Activated CD4-positive, alpha-beta T cell treated with anti-CD3 and anti-CD28 coated beads for 48 hours (primary cell): ENCODE measurements at regions not wholly inside any gene's neighbourhood (a gene's known extent, or its start where the extent isn't known, plus 50 kb on each side); places are given as distances from the start of the nearest gene placed in this dataset.
"Not testable (repeated sequence)": the region's sequence is repeated elsewhere in the genome, so short reads cannot be mapped to it uniquely, and the experiment has no call there.

Experiments used
- DNase-seq: peaks from one replicate; pipeline ENCODE4 v3.0.0-alpha.2; 2020

GRCh38 chr2:172294983-172295382 lies 132.4 kb upstream of the ITGA6 start:
- no peak for DNase-seq

GRCh38 chr2:172295677-172296076 lies 131.7 kb upstream of the ITGA6 start:
- DNase-seq = no peak

GRCh38 chr2:172296267-172297046 lies 130.9 kb upstream of the ITGA6 start:
- DNase-seq = no peak

GRCh38 chr2:172297531-172297930 lies 129.9 kb upstream of the ITGA6 start:
- no peak for DNase-seq

GRCh38 chr2:172297950-172298349 lies 129.4 kb upstream of the ITGA6 start:
- no peak for DNase-seq

- DNase-seq = no peak
Observed at GRCh38 chr2:172299741-172300140, 127.6 kb upstream of the ITGA6 start.

GRCh38 chr2:172300851-172301250 lies 126.5 kb upstream of the ITGA6 start:
- DNase-seq = no peak

- DNase-seq = no peak
Observed at GRCh38 chr2:172305066-172305465, 122.3 kb upstream of the ITGA6 start.

GRCh38 chr2:172307800-172308199 lies 119.6 kb upstream of the ITGA6 start:
- no peak for DNase-seq

- no peak for DNase-seq
Observed at GRCh38 chr2:172308253-172308935, 119.0 kb upstream of the ITGA6 start.

- DNase-seq = no peak
Observed at GRCh38 chr2:172311921-172312345, 115.5 kb upstream of the ITGA6 start.

- DNase-seq = no peak
Observed at GRCh38 chr2:172313715-172314341, 113.6 kb upstream of the ITGA6 start.

- not testable (repeated sequence) for DNase-seq
Observed at GRCh38 chr2:172315070-172315469, 112.3 kb upstream of the ITGA6 start.

GRCh38 chr2:172322049-172322448 lies 105.3 kb upstream of the ITGA6 start:
- no peak for DNase-seq

GRCh38 chr2:172323256-172323655 lies 104.1 kb upstream of the ITGA6 start:
- DNase-seq = no peak

- no peak for DNase-seq
Observed at GRCh38 chr2:172323861-172324597, 103.4 kb upstream of the ITGA6 start.

- no peak for DNase-seq
Observed at GRCh38 chr2:172326211-172326509, 101.2 kb upstream of the ITGA6 start.

- DNase-seq = no peak
Observed at GRCh38 chr2:172328103-172328841, 99.1 kb upstream of the ITGA6 start.

GRCh38 chr2:172329416-172329773 lies 98.0 kb upstream of the ITGA6 start:
- no peak for DNase-seq

- DNase-seq = no peak
Observed at GRCh38 chr2:172329774-172330671, 97.4 kb upstream of the ITGA6 start.

- no peak for DNase-seq
Observed at GRCh38 chr2:172332507-172332906, 94.9 kb upstream of the ITGA6 start.
